H9 (cell line): ENCODE measurements at regions not wholly inside any gene's neighbourhood (a gene's known extent, or its start where the extent isn't known, plus 50 kb on each side); places are given as distances from the start of the nearest gene placed in this dataset.

ENCODE experiments used
- DNase-seq: peaks from one replicate; pipeline ENCODE4 v3.0.0-alpha.2; 2017
- H2AFZ ChIP-seq: one replicate; pipeline ENCODE4 v1.6.1; 2013; ENCODE audit warnings: mild to moderate bottlenecking, low read length, control low read depth, moderate library complexity
- H2AK5ac ChIP-seq: 2 replicates; pipeline ENCODE4 v1.6.1; 2013; ENCODE audit warnings: low read length, control low read depth, mixed read lengths; ENCODE audit not compliant: insufficient read length
- H2BK120ac ChIP-seq: one replicate; pipeline ENCODE4 v1.6.1; 2013; ENCODE audit warnings: low read depth, mild to moderate bottlenecking, low read length, control low read depth, inconsistent platforms; ENCODE audit not compliant: poor library complexity, severe bottlenecking
- H2BK12ac ChIP-seq: 2 replicates; pipeline ENCODE4 v1.6.1; 2013; ENCODE audit warnings: low read length, control low read depth, mixed read lengths, low read depth; ENCODE audit not compliant: insufficient read length
- H2BK15ac ChIP-seq: 2 replicates; pipeline ENCODE4 v1.6.1; 2013; ENCODE audit warnings: low read depth, low read length, control low read depth
- H2BK20ac ChIP-seq: one replicate; pipeline ENCODE4 v1.6.1; 2013; ENCODE audit warnings: low read depth, mild to moderate bottlenecking, low read length, control low read depth, inconsistent platforms; ENCODE audit not compliant: poor library complexity, severe bottlenecking
- H2BK5ac ChIP-seq: 2 replicates; pipeline ENCODE4 v1.6.1; 2013; ENCODE audit warnings: low read length, control low read depth, mixed read lengths; ENCODE audit not compliant: insufficient read length
- H3K14ac ChIP-seq: 2 replicates; pipeline ENCODE4 v1.6.1; 2013; ENCODE audit warnings: low read length, control low read depth; ENCODE audit not compliant: insufficient read depth
- H3K18ac ChIP-seq: 2 replicates; pipeline ENCODE4 v1.6.1; 2013; ENCODE audit warnings: low read depth, mild to moderate bottlenecking, mixed read lengths, low read length, control low read depth; ENCODE audit not compliant: insufficient read length
- H3K23ac ChIP-seq: 2 replicates; pipeline ENCODE4 v1.6.1; 2013; ENCODE audit warnings: low read length, control low read depth, mixed read lengths, low read depth; ENCODE audit not compliant: insufficient read length
- H3K23me2 ChIP-seq: 2 replicates; pipeline ENCODE4 v1.6.1; 2013; ENCODE audit warnings: low read depth, mild to moderate bottlenecking, mixed read lengths, low read length, control low read depth; ENCODE audit not compliant: insufficient read length, poor library complexity, severe bottlenecking
- H3K27ac ChIP-seq: 2 replicates; pipeline ENCODE4 v1.5.1; 2013; ENCODE audit warnings: low read length, control low read depth, mixed read lengths, low read depth; ENCODE audit not compliant: insufficient read length
- H3K27me3 ChIP-seq: 2 replicates; pipeline ENCODE4 v1.6.1; 2013; ENCODE audit warnings: low read length, control low read depth, inconsistent platforms; ENCODE audit not compliant: insufficient read depth
- H3K4ac ChIP-seq: 2 replicates; pipeline ENCODE4 v1.6.1; 2013; ENCODE audit warnings: low read depth, mild to moderate bottlenecking, control low read depth, inconsistent platforms, low read length, moderate library complexity
- H3K4me1 ChIP-seq: 2 replicates; pipeline ENCODE4 v1.6.1; 2013; ENCODE audit warnings: low read length, control low read depth, inconsistent platforms; ENCODE audit not compliant: insufficient read depth
- H3K4me2 ChIP-seq: 2 replicates; pipeline ENCODE4 v1.6.1; 2013; ENCODE audit warnings: low read length, control low read depth, mixed read lengths; ENCODE audit not compliant: insufficient read length, insufficient read depth
- H3K56ac ChIP-seq: 2 replicates; pipeline ENCODE4 v1.6.1; 2013; ENCODE audit warnings: low read depth, mild to moderate bottlenecking, mixed read lengths, low read length, control low read depth; ENCODE audit not compliant: insufficient read length
- H3K79me1 ChIP-seq: 2 replicates; pipeline ENCODE4 v1.6.1; 2013; ENCODE audit warnings: low read depth, mild to moderate bottlenecking, moderate library complexity, low read length, control low read depth, inconsistent platforms; ENCODE audit not compliant: insufficient read depth, poor library complexity, severe bottlenecking
- H3K79me2 ChIP-seq: 2 replicates; pipeline ENCODE4 v1.6.1; 2013; ENCODE audit warnings: low read length, control low read depth, inconsistent platforms; ENCODE audit not compliant: insufficient read depth
- H3K9ac ChIP-seq: 2 replicates; pipeline ENCODE4 v1.6.1; 2013; ENCODE audit warnings: low read length, control low read depth, mixed read lengths; ENCODE audit not compliant: insufficient read length; ENCODE audit errors: extremely low read depth
- H3K9me3 ChIP-seq: one replicate; pipeline ENCODE4 v1.6.1; 2013; ENCODE audit warnings: low read depth, low read length, inconsistent platforms; ENCODE audit not compliant: control insufficient read depth
- H3T11ph ChIP-seq: one replicate; pipeline ENCODE4 v1.6.1; 2013; ENCODE audit warnings: mild to moderate bottlenecking, low read length, control low read depth, inconsistent platforms
- H4K20me1 ChIP-seq: one replicate; pipeline ENCODE4 v1.6.1; 2013; ENCODE audit not compliant: control insufficient read depth, insufficient read length, insufficient read depth
- H4K5ac ChIP-seq: 2 replicates; pipeline ENCODE4 v1.6.1; 2013; ENCODE audit warnings: low read depth, mild to moderate bottlenecking, mixed read lengths, low read length, control low read depth; ENCODE audit not compliant: insufficient read length
- H4K8ac ChIP-seq: replicated peaks from 2 replicates; pipeline ENCODE4 v1.6.1; 2013; ENCODE audit warnings: low read length, control low read depth, mixed read lengths, low read depth; ENCODE audit not compliant: insufficient read length
- H4K91ac ChIP-seq: 2 replicates; pipeline ENCODE4 v1.6.1; 2013; ENCODE audit warnings: low read depth, mild to moderate bottlenecking, moderate library complexity, mixed read lengths, low read length, control low read depth; ENCODE audit not compliant: insufficient read length
- H3K27ac Mint-ChIP-seq, 3 experiments: 2 replicates in 2 of 3; 3 replicates in 1 of 3; pipeline ENCODE4 v1.8.0; 2020 to 2021; ENCODE audit warnings: mixed read lengths in 3 of 3, mild to moderate bottlenecking in 1 of 3, moderate library complexity in 1 of 3
- H3K27me3 Mint-ChIP-seq: 2 replicates; pipeline ENCODE4 v1.8.0; 2021; ENCODE audit warnings: low read depth, mild to moderate bottlenecking, moderate library complexity, mixed read lengths
- H3K36me3 Mint-ChIP-seq, 3 experiments: 2 replicates in 2 of 3; 3 replicates in 1 of 3; pipeline ENCODE4 v1.8.0; 2020 to 2021; ENCODE audit warnings: low read depth in 3 of 3, mixed read lengths in 3 of 3; ENCODE audit not compliant: insufficient read depth in 1 of 3
- H3K4me1 Mint-ChIP-seq, 2 experiments: 2 replicates each; pipeline ENCODE4 v1.8.0; 2020; ENCODE audit warnings: mixed read lengths in 2 of 2
- H3K4me3 Mint-ChIP-seq, 2 experiments: 2 replicates in 1 of 2; 3 replicates in 1 of 2; pipeline ENCODE4 v1.8.0; 2020 to 2021; ENCODE audit warnings: mild to moderate bottlenecking in 2 of 2, mixed read lengths in 2 of 2, moderate library complexity in 1 of 2
- H3K9me3 Mint-ChIP-seq, 2 experiments: 2 replicates in 1 of 2; 3 replicates in 1 of 2; pipeline ENCODE4 v1.8.0; 2020; ENCODE audit warnings: mild to moderate bottlenecking in 2 of 2, mixed read lengths in 2 of 2, moderate library complexity in 1 of 2
- WGBS: extraction: QIAGEN DNeasy Blood & Tissue Kit; methylation state at CpG from one replicate; pipeline ENCODE4 v1.1.7; 2013; ENCODE audit warnings: missing lambda C conversion rate, low lambda C conversion rate, mixed read lengths; ENCODE audit not compliant: insufficient read length; ENCODE audit errors: extremely low coverage; 5-methylcytosine and 5-hydroxymethylcytosine counted together
- TF ChIP-seq, protein P1 (sequence below): fragments of 200-600 bp; sonication (generic); conservative IDR thresholded peaks from 3 replicates; pipeline ENCODE4 v1.8.0; 2021; ENCODE audit warnings: antibody characterized with exemption, mild to moderate bottlenecking

DNA sequence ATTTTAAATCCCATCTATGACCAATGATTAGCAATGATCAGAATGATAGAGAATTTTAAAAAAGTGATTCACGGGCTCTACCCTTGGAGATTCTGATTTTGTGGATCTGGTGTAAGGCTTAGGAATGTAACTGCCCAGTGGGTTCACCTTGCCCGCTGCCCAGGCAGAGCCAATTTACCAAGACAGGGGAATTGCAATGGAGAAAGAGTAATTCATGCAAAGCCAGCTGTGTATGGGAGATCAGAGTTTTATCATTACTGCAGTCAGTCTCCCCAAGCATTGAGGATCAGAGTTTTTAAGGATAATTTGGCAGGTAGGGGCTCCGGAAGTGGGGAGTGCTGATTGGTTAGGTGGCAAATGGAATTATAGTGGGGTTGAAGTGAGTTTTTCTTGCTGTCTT lies 480.6 kb downstream of the ATP23 start:
- Mint-ChIP-seq H3K4me1 (peaks cover 41% of the 10 kb centered on the region in 2 experiments), H3K4me3 (no peak overlapping the region; a peak in 1 of 5 replicates), H3K27ac (no peak overlapping the region), H3K9me3 (peaks cover 4 to 7% of the 10 kb centered on the region in 2 experiments), H3K36me3 (peaks cover 7 to 14% (median 10%) of the 10 kb centered on the region in 3 experiments), H3K27me3 (peaks cover 1% of the 10 kb centered on the region)
- Histone ChIP-seq H2BK15ac (no peak overlapping the region), H3K4me2 (no peak overlapping the region), H2AK5ac (no peak overlapping the region), H3K9ac (no peak overlapping the region), H3K9me3 (no peaks in the 10 kb centered on the region), H3K4me1 (peaks cover 5% of the 10 kb centered on the region; the same call in 1 of the 2 replicates), H2BK5ac (no peak overlapping the region), H2BK20ac (no peak overlapping the region), H3T11ph (no peak overlapping the region), H4K20me1 (no peaks in the 10 kb centered on the region), H3K14ac (no peak overlapping the region), H3K4ac (no peak overlapping the region), H3K23me2 (no peaks in the 10 kb centered on the region), H3K18ac (no peak overlapping the region), H4K8ac (no peak overlapping the region), H4K91ac (no peak overlapping the region), H3K23ac (no peak overlapping the region), H3K27me3 (no peaks in the 10 kb centered on the region), H3K27ac (no peak overlapping the region), H2BK12ac (no peak overlapping the region), H2AFZ (no peak overlapping the region), H2BK120ac (no peak overlapping the region), H3K56ac (no peak overlapping the region), H3K79me2 (no peaks in the 10 kb centered on the region), H4K5ac (no peak overlapping the region), H3K79me1 (no peaks in the 10 kb centered on the region)
- no CpG with 5 or more reads among the region's 3 CpGs for WGBS
- no peak for DNase-seq
- TF ChIP-seq, protein P1, sequence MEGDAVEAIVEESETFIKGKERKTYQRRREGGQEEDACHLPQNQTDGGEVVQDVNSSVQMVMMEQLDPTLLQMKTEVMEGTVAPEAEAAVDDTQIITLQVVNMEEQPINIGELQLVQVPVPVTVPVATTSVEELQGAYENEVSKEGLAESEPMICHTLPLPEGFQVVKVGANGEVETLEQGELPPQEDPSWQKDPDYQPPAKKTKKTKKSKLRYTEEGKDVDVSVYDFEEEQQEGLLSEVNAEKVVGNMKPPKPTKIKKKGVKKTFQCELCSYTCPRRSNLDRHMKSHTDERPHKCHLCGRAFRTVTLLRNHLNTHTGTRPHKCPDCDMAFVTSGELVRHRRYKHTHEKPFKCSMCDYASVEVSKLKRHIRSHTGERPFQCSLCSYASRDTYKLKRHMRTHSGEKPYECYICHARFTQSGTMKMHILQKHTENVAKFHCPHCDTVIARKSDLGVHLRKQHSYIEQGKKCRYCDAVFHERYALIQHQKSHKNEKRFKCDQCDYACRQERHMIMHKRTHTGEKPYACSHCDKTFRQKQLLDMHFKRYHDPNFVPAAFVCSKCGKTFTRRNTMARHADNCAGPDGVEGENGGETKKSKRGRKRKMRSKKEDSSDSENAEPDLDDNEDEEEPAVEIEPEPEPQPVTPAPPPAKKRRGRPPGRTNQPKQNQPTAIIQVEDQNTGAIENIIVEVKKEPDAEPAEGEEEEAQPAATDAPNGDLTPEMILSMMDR = no peak
